ENCODE measurements at regions not wholly inside any gene's neighbourhood (a gene's known extent, or its start where the extent isn't known, plus 50 kb on each side); places are given as distances from the start of the nearest gene placed in this dataset.

GRCh38 chr5:68872088-68872839 lies 221.6 kb upstream of the SLC30A5 start:
- no peak for DNase-seq (ENCODE audit: low spot score)

- DNase-seq (ENCODE audit: low spot score), result no peak
Observed at GRCh38 chr5:68873198-68873597, 220.6 kb upstream of the SLC30A5 start.

GRCh38 chr5:68875351-68875750 lies 218.5 kb upstream of the SLC30A5 start:
- DNase-seq (ENCODE audit: low spot score), result no peak

GRCh38 chr5:68883436-68883835 lies 210.4 kb upstream of the SLC30A5 start:
- DNase-seq (ENCODE audit: low spot score), result no peak

GRCh38 chr5:68884144-68884754 lies 209.6 kb upstream of the SLC30A5 start:
- DNase-seq (ENCODE audit: low spot score), result no peak

GRCh38 chr5:68884883-68885282 lies 208.9 kb upstream of the SLC30A5 start:
- DNase-seq (ENCODE audit: low spot score), result peak; percentile 13

GRCh38 chr5:68886814-68887213 lies 207.0 kb upstream of the SLC30A5 start:
- no peak for DNase-seq (ENCODE audit: low spot score)

- DNase-seq (ENCODE audit: low spot score), result no peak
Observed at GRCh38 chr5:68891718-68892117, 202.1 kb upstream of the SLC30A5 start.

- no peak for DNase-seq (ENCODE audit: low spot score)
Observed at GRCh38 chr5:68894673-68895072, 199.1 kb upstream of the SLC30A5 start.

- DNase-seq (ENCODE audit: low spot score), result peak; percentile 16
Observed at GRCh38 chr5:68898951-68899471, 194.8 kb upstream of the SLC30A5 start.

- no peak for DNase-seq (ENCODE audit: low spot score)
Observed at GRCh38 chr5:68911840-68912690, 181.7 kb upstream of the SLC30A5 start.

- no peak for DNase-seq (ENCODE audit: low spot score)
Observed at GRCh38 chr5:68915079-68915478, 178.7 kb upstream of the SLC30A5 start.

GRCh38 chr5:68918306-68918705 lies 175.5 kb upstream of the SLC30A5 start:
- DNase-seq (ENCODE audit: low spot score), result no peak

- DNase-seq (ENCODE audit: low spot score), result no peak
Observed at GRCh38 chr5:68919988-68920490, 173.8 kb upstream of the SLC30A5 start.

- DNase-seq (ENCODE audit: low spot score), result no peak
Observed at GRCh38 chr5:68920888-68921287, 172.9 kb upstream of the SLC30A5 start.

GRCh38 chr5:68922172-68922987 lies 171.4 kb upstream of the SLC30A5 start:
- no peak for DNase-seq (ENCODE audit: low spot score)

GRCh38 chr5:68924481-68925145 lies 169.2 kb upstream of the SLC30A5 start:
- peak; percentile 33 for DNase-seq (ENCODE audit: low spot score)

- no peak for DNase-seq (ENCODE audit: low spot score)
Observed at GRCh38 chr5:68928617-68929302, 165.1 kb upstream of the SLC30A5 start.

- DNase-seq (ENCODE audit: low spot score), result no peak
Observed at GRCh38 chr5:68930139-68930538, 163.7 kb upstream of the SLC30A5 start.

- DNase-seq (ENCODE audit: low spot score), result no peak
Observed at GRCh38 chr5:68932830-68933434, 160.9 kb upstream of the SLC30A5 start.
